ENCODE measurements at regions not wholly inside any gene's neighbourhood (a gene's known extent, or its start where the extent isn't known, plus 50 kb on each side); places are given as distances from the start of the nearest gene placed in this dataset.

DNA sequence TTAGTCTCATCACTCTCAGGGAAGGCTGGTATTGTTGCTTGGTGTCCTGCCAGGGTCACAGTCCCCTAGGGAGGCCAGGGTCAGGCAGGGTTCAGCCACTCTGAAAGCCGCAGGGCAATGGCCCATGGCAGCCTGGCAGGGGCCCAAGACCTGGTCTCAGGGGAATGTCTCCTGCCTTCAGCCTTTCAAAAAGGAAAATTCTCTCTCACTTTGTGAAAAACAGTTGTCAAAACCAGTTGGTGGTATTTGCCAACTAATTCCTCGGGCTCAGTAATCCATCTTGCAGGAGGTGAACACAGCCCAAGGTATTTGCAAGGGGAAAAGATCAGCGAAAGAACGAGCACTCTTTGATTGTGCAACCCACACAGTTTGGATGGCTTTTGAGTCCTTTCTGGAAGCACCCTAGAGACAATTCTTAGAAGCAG is 101.5 kb downstream of the JCAD start:
- TF ChIP-seq MYC (IDR thresholded peaks at IDR 0.05; ENCODE audit: insufficient read depth, insufficient read length, insufficient replicate concordance, low read length, severe bottlenecking) (no peak), ZNF384 (IDR thresholded peaks at IDR 0.05; ENCODE audit: borderline replicate concordance, low read depth, low read length) (no peak), BHLHE40 (IDR thresholded peaks at IDR 0.05; ENCODE audit: borderline replicate concordance in 1 of 2, low read depth in 2 of 2, low read length in 1 of 2) (no peak)
